ENCODE measurements at regions not wholly inside any gene's neighbourhood (a gene's known extent, or its start where the extent isn't known, plus 50 kb on each side); places are given as distances from the start of the nearest gene placed in this dataset.

DNA sequence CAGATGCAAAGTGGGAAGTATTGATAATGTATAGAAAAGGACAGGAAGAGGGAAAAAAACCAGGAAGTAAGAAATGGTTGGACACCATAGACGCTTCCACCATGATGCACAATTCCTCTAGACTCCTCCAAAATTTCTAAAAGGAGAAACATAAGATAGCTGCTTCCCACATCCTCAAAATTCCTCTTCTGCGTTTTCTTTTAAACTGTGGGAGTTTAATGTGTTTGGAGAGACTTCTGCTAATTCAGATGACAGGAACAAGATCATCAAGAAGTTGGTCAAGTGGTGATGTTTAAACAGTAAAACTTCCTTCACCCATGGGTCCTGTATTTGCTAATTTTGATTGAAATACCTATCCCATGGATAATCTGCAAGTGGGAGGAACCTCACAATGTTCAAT, 130.2 kb downstream of the IRS2 start:
- TF ChIP-seq CTCF (IDR thresholded peaks at IDR 0.05; ENCODE audit: insufficient read depth, low read depth, low read length) (no peak), EZH2 (IDR thresholded peaks at IDR 0.05; ENCODE audit: insufficient read depth, low read length) (no peak)
